HG03135 (cell line): ENCODE measurements at regions not wholly inside any gene's neighbourhood (a gene's known extent, or its start where the extent isn't known, plus 50 kb on each side); places are given as distances from the start of the nearest gene placed in this dataset.

Experiments used
- ATAC-seq: cut with Tn5 transposase; IDR thresholded peaks from one replicate; pipeline ENCODE4 v1.9.1; 2021; ENCODE audit warnings: mild to moderate bottlenecking, moderate library complexity; ENCODE audit not compliant: unreplicated experiment

DNA sequence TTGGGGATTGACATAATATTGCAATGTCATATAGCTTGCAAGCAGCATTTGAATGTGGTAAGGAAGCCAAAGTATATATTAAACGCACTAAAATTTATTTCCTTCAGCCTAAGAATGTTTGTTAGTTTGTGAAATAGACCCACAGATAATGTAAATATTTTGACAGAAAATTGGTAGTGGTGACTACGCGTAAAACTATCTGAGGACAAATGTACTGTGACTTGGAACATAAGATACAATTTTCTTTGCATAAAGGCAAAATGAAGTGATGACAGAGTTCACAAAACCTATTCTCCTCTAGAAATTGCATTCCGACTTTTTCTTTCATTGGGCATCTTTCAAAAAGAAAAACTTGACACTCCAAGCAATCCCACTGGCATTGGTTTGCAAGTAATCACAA lies 411.1 kb upstream of the LRATD1 start:
- ATAC-seq = no peak

DNA sequence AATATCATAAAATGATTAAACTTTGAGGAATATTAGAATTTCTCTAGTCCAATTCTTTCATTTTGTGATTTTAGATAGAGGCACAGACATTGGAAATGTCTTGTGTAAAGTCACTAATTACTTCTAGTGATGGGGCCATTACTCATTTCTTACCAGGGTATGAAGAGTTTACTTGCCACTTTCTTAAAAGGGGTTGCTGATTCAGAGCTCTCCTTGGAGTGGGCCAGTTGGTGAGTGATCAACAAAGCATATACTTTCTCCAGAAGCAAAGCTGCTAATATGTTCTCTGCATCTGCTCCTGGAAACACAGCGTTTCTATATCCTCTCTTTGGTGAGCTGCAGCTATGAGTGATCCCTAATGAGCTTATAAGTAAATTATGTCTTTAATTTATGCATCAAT lies 408.9 kb upstream of the LRATD1 start:
- ATAC-seq = no peak

DNA sequence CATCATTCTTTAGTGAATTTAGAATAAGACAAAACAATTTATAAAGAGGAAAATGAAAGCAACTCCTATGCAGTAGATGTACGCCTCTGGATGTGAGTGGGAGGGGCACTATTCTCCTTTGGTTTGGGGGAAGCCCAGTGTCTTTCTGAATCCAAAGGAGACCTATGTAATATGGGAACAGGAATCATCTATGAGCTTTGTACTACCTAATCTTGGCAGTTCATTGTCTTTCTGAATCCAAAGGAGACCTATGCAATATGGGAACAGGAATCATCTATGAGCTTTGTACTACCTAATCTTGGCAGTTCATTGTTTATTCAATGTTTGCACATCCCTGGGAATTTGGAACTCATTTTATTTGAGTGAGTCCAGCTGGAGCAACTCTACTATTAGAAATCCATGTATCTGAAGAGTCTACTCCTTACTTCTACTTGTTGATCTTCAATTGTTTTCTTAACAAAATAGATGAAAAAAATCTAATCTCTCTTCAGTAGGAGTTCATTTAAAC lies 401.1 kb upstream of the LRATD1 start:
- no peak for ATAC-seq

DNA sequence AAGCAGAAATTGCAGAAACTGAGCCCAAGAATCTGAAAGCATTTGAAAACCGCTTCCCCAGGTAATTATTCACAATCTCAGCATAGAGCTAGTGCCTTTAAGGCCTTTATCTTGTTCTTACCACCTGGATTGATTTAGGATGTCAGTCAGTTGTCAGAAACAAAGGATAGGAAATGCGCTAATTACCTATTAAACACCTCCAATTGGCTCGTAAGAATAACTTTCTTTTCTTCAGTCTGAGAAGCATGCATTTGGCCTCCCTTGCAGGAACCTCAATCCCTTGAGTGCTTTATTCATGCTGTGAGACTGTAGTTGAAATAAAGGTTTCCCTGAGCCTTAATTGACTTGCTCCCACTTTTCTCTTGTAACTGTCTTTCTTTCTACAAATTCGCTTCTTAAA lies 400.3 kb upstream of the LRATD1 start:
- ATAC-seq = no peak

DNA sequence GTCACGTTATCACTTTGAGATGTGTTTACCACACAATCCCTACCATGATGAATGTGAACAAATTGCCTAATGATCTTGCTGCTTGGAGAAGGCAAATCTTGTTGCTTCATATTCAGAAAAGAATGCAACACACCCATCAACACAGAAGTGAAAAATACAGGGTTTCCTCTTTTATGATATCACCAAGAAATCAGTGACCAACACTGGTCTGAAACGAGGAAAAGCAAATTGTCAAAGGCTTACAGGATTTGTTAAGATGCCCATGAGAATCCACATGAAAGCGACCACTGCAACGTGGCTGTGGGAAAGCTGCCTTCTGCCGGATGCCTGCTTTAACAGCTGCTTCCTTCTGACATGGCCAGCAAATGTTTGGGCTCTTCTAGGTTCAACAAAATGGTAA lies 397.6 kb upstream of the LRATD1 start:
- no peak for ATAC-seq

DNA sequence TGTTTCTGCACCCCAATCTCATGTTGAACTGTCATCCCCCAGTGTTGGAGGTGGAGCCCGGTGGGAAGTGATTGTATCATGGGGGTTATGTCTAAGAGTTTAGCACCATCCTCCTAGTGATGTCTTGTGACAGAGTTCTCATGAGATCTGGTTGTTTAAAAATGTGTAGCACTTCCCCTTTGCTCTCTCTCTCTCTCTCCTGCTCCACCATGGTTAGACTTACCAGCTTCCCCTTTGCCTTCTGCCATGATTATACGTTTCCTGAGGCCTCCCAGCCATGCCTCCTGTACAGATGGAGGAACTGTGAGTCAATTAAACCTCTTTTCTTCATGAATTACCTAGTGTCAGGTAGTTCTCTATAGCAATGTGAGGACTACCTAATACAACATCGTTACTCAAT lies 396.9 kb upstream of the LRATD1 start:
- ATAC-seq = no peak

DNA sequence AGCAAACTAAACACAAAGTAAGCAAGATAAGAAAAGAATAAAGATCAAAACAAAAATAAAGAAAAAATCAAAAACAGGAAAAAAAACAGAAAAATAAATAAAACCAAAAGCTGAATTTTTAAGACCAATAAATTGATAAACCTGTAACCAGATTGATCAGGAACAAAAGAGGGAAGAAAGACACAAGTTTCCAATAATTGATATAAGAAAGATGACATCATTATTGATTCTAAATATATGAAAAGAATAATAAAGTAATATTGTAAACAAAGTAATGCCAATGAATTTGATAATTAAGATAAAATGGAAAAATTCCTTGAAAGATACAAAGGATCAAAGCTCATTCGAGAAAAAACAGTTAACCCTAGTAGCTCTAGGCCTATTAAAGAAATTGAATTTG lies 394.6 kb upstream of the LRATD1 start:
- no peak for ATAC-seq

DNA sequence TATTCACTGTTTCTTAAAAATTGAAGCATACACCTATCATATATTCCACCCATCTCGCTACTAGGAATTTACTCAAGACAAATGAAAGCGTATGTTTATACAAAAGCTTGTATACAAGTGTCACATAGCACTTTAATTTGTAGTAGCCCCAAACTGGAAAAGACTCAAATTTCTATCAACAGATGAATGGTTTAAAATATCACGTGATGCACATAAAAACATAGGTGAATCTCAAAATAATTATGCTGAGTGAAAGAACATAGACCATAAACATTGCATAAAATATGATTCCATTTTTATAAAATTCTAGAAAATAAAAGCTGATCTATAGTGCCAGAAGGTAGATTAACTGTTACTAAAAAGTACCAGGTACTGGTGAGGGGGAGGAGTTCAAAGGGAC lies 392.9 kb upstream of the LRATD1 start:
- ATAC-seq = no peak

DNA sequence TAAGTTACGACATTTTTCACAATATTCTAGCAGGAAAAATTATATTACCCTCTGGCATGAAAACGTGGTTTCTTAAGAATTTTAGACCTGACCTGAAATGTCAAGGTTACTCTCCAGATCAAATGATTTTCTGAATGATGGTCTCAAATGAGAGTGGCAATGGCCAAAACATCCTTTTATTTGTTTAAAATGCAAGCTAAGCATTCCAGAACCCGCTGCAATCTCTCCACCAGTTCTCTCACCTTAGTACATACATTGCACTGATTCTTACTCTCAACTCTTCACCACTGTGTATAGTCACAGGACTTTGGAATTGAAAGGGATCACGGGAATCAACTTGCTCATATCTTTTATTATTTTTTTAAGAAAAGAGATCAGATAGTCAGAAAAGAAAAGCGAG lies 391.6 kb upstream of the LRATD1 start:
- no peak for ATAC-seq

DNA sequence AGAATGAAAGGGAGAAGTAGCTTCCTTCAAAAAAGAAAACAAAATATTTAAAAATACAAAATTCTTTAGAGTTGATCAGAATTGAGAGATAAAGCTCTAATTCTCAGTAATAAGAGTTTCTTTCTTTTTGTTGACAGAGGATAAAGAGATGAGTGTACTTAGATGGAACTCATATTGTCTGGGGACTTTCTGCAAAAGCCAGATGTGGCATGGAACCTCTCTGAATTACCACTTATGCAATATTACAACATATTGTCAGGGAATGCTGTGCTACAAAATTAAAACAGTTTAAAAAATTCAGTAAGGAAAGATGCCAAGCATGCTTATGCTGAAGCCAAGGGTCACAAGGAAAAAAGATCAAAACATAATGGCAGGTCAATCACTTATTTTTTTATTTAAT lies 386.6 kb upstream of the LRATD1 start:
- no peak for ATAC-seq

DNA sequence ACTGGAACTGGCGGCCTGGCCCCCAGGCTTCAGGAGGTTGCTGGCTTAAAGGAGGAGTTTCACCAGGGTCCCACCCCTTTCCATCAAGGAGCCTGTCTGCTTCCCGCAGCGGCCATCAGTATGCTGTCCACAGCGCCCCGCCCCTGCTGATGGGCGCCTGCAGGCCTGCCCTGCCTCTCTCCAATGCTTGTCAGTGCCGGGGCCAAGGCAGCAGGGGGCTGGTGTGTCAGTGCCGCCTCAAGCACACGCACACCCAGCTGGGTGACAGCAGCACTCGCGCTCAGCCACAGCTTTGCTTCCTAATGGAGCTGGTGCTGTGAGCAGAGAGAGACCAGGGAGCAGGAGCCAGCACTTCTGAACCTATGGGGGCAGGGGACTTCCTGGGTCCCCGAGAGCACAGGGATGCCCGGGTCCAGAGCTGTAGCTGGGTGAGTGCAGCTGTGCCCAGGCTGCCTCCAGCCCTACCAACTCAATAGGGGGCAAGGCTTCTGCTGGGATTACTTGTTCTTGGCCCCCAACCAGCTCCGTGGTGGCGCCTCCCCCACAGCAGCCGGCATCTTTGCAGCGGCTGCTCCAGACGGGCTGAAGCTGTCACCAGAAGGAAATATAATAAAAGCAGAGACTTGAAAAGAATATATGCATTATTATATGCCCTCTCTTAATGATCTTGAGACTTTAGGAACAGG lies 377.2 kb upstream of the LRATD1 start:
- ATAC-seq = no peak

DNA sequence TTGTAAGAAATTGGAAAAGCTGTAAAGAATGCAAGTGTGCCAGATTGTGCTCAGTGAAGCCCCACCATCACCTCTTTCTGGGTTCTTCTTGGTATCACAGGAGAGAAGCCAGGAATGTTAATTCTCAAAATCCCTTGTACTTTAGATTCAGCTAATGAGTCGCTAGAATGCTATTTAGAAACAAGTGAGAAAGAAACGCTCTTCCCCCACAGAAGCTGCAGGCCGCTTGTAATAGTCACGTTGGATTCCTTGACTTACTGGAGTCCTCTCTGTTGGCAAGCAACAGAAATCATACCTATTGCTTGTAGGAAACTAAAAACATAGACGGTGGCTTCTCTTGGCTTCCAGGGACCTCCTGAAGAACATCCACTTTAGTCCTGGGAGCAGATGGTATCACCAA lies 375.6 kb upstream of the LRATD1 start:
- no peak for ATAC-seq

DNA sequence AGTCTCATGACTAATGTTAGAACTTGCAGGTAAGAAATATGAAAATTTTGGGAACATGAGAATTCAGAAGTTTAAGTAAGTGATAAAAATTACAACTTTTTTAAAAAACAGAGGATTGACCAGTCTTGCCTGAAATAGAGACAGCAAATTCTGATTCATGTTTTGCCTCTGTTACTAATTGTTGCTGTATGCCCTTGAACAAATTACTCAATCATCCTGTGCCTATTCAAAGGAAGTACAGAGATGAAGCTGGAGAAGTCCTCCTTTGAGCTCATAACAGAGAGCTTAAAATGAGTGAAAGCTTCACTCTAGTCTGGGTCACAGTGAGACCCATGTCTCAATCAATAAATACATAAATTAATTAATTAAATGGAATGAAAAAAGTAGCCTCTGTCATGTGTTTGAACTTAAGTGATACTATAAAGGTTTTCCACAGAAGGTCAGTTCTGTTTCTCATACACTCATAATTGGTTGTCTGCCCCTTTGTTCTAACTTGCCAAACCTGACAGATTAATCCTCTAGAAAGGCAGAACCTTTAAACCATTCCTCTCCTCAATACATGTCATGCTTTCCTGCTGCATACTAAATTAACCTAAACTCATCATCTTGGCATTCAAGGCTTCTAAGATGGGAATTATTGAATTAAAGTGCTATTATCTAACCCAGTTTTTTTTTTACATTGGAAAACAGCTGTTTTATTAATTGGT lies 374.6 kb upstream of the LRATD1 start:
- ATAC-seq = no peak

DNA sequence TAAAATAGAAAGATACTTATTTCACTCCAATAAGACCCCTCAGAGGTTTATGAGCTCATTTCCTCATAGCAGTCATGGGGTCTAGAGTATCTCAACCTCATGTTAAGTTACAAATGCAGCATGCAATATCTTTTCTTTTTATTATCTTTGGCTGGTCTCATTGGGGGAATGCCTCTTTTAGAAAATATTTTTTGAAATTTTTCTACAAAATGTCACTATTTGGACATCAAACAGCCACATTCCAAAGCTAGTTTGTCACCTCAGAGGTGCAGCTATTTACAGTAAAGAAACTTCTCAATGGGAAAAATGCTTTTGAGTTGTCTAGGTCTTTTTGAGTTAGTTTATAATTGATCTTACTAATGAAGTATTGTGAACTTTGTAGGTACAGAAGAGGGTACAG lies 370.7 kb upstream of the LRATD1 start:
- ATAC-seq = no peak

DNA sequence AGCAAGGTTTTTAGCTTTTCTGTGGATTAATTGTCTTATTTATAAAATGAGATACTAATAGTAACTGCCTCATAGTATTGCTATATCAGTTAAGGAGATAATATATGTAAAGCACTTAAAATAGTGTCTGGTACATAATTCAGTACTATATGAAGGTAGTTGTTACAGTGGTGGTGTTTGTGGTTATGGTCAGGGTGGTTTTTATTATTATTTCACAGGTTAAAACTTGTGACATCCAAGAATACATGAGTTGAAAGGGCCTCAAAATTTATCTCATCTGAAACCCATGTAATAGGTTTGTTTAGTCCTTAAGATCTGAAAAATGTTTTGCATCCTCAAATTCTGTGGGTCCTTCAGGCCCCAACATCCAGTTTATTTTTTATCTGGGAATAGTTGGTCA lies 369.5 kb upstream of the LRATD1 start:
- ATAC-seq = no peak

DNA sequence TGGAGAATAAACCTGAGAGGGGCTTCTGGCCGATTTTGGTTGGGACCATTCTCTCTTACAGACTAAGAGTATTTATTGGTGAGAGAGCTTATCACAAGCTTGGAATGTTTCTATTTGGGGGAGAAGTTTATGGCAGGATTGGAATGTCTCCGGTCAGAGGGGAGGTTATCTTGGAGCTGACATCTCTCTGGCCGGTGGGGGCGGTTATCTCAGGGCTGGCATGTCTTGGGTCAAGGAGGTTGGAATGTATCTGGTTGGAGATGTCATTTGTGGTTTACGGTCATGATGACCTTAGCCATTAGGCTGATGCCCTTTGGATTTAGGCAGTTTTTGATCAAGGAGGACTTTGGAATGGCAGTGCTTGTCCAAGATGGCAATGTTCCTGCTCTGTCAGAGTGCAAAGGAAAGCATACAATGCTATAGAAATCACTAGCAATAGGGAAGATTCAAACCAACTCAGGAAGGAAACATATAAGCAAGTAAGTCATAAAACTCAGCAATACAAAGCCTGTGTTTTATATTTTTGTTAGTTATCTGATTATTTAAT lies 362.4 kb upstream of the LRATD1 start:
- ATAC-seq = no peak

DNA sequence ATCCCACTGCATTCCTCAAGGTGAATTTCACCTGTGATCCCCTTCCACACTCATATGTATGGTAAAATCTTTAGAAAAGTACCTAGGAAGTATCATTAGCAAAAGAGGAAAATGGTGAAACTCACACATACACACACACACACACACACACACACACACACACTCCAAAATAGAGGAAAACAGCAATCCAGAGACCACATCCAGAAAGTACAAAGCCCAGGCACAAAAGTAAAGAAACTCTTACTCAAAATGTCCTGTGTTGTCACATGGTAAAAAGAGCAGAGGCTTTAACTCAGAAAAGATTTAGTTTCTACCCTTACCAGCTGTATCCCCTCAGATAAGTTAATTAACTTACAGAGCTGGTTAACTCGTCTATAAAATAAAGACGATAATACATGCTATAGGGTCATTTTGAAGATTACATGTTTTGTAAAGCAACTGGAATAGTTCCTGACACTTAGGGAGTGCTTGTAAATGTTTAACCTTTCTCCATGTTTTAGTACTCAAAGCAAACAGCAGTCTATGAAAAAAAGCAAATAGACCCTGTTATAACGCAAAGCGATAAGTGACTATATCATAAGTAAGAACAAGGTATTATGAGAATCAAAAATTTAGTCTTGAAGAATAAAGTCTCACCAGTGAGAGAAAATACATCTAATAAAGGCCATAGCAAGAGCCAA lies 360.0 kb upstream of the LRATD1 start:
- ATAC-seq = no peak

DNA sequence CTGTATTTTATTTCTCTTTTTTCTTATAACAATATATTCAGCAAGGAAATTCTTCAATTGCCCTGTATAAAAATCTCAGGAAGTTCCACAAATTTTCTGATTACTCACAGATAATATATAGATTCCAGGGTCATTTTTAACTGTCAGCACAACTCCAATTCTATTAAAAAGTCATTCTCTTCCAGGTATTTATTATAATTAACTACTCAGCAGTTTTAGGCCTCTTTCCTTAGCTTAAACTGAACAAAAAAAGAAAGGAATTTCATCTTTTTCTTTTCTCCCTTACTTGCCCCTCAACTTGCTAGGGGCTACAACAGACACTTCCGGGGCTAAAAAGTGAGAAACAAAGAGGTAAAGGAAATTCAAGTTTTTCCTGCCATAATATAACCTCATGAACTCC lies 358.9 kb upstream of the LRATD1 start:
- no peak for ATAC-seq

DNA sequence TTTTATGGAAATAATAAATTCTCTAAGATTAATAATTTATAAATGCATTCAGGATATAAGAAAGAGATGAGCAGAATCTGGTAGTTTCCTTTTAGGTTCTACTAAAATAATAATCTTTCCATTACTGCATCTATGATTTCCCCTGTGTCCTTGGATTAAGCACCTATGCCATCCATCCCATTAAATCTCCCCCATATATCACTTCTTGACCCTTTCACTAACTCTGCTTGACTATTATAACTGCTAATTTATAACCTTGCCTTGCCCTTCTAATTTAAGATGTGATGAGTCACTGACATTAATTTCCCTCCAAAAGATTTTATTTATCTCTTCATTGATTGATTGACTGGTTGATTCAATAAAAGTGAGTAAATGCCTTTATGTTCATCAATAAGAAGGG lies 348.3 kb upstream of the LRATD1 start:
- no peak for ATAC-seq

DNA sequence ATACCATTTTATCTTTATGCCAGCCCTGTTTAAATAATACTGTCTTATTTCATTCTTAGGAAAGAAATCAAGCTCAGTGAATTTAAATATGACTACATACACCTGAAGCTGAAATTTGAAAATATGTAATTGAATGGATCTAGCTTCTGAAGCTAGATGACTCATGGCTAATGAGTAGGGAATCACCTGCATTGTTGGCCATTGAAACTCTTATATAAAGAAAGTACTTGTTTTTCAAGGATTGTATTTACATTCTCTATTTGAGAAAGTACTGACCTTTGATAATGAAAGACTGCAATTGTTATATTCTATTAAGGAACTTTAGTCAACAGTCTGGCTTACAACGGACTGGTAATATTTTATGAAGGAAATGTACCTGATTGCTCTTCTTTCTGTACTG lies 346.7 kb upstream of the LRATD1 start:
- ATAC-seq = no peak

DNA sequence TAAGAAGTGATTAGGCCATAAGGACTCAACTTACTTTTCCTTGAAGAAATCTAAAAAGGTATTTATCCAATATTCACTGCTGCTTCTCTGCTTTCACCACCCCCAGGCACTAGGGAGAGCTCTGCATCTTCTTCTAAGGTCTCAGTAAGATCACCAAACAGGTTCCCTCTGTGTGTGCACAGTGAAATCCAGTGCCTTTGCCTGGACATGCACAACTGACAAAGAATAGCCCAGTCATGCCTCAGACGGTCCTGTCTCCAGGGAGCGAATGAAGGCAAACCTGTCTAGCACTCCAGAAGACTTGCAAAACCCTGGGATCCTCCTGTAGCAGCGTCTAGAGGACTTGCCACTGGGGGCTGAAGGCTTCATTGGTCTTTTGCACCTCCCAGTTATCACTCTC lies 344.5 kb upstream of the LRATD1 start:
- no peak for ATAC-seq

DNA sequence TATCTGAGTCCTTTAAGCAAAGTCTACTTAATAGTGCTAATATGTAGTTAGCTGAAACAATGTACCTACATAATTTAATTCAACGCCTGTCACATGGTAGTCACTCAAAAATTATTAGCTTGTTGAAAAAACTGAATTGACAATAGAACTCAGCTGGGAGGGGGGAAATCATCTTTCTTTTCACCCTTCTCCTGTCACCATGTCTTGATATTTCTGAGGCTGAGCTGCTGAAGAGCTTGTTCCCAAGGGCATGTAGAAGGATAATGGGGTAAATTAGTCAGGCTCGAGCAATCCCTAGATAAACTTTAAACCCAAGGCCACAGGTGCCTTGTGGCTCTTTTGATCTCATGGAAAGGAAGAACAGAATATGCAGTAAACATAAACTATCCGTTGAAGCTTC lies 339.6 kb upstream of the LRATD1 start:
- ATAC-seq = no peak
